OCI-LY1 (cell line): ENCODE measurements at regions not wholly inside any gene's neighbourhood (a gene's known extent, or its start where the extent isn't known, plus 50 kb on each side); places are given as distances from the start of the nearest gene placed in this dataset.
"Not testable (repeated sequence)": the region's sequence is repeated elsewhere in the genome, so short reads cannot be mapped to it uniquely, and the experiment has no call there.

Experiments used
- CTCF ChIP-seq: fragments of 200-600 bp; sonication (generic), shearing (Covaris generic); IDR thresholded peaks from 2 replicates; pipeline ENCODE4 v1.5.1; 2017; ENCODE audit warnings: mild to moderate bottlenecking, antibody characterized with exemption, low read length, moderate library complexity, mixed read lengths
- EZH2 ChIP-seq: fragments of 200-600 bp; sonication (generic), shearing (Covaris generic); IDR thresholded peaks from 2 replicates; pipeline ENCODE4 v1.8.0; 2017; ENCODE audit warnings: borderline replicate concordance, mixed run types, mild to moderate bottlenecking, antibody characterized with exemption, low read length, moderate library complexity, mixed read lengths

DNA sequence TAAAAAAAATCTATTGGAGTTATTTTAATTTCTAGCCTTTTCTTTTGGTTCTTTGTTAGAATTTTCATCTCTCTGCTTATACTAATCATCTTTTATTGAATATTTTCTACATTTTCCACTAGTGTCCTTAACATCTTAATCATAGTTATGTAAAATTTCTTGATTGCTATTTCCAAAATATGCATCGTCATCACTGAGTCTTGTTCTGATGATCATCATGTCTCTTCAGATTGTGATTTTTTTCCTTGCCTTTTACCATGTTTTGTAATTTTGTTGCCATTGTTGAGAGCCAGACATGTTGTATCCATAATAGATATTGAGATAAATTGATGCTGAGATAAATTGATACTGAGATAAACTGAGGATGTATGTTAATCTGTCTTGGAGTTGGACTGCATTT lies 919.1 kb upstream of the FOXG1 start:
- TF ChIP-seq CTCF, EZH2: not testable (repeated sequence)
